Activated naive CD8-positive, alpha-beta T cell treated with anti-CD3 and anti-CD28 coated beads, Interleukin-2, amount 50 U/mL, for 24 hours (primary cell): ENCODE measurements at regions not wholly inside any gene's neighbourhood (a gene's known extent, or its start where the extent isn't known, plus 50 kb on each side); places are given as distances from the start of the nearest gene placed in this dataset.

Source experiments
- ATAC-seq: fragments of 150-1000 bp; cut with Tn5 transposase; one replicate; pipeline ENCODE4 v1.10.0; 2021
- DNase-seq: peaks from one replicate; pipeline ENCODE4 v3.0.0; 2021
- H3K27ac Mint-ChIP-seq: one replicate; pipeline ENCODE4 v1.8.0; 2021; ENCODE audit warnings: mild to moderate bottlenecking, mixed read lengths
- H3K27me3 Mint-ChIP-seq: one replicate; pipeline ENCODE4 v1.8.0; 2021; ENCODE audit warnings: mixed read lengths
- H3K36me3 Mint-ChIP-seq: one replicate; pipeline ENCODE4 v1.8.0; 2021; ENCODE audit warnings: low read depth, mixed read lengths
- H3K4me1 Mint-ChIP-seq: one replicate; pipeline ENCODE4 v1.8.0; 2021; ENCODE audit warnings: mixed read lengths
- H3K4me3 Mint-ChIP-seq: one replicate; pipeline ENCODE4 v1.8.0; 2021; ENCODE audit warnings: mild to moderate bottlenecking, moderate library complexity, mixed read lengths
- H3K9me3 Mint-ChIP-seq: one replicate; pipeline ENCODE4 v1.8.0; 2021; ENCODE audit warnings: mixed read lengths

GRCh38 chr20:11205769-11206362 lies 532.1 kb upstream of the JAG1 start:
- H3K9me3 Mint-ChIP-seq, result no peaks in the 10 kb centered on the region
- peaks cover 2% of the 10 kb centered on the region for H3K27me3 Mint-ChIP-seq
- H3K4me1 Mint-ChIP-seq, result no peaks in the 10 kb centered on the region
- ATAC-seq, result no peak
- H3K36me3 Mint-ChIP-seq, result no peaks in the 10 kb centered on the region
- H3K27ac Mint-ChIP-seq, result no peak overlapping the region
- no peak overlapping the region for H3K4me3 Mint-ChIP-seq
- DNase-seq, result no peak

- DNase-seq (no peak), ATAC-seq (no peak)
- Mint-ChIP-seq H3K9me3 (no peaks in the 10 kb centered on the region), H3K4me1 (no peaks in the 10 kb centered on the region), H3K36me3 (no peaks in the 10 kb centered on the region), H3K4me3 (no peak overlapping the region), H3K27me3 (peaks cover 2% of the 10 kb centered on the region), H3K27ac (no peak overlapping the region)
Measured at GRCh38 chr20:11207749-11208502, 534.1 kb upstream of the JAG1 start.

- H3K27ac Mint-ChIP-seq, result no peak overlapping the region
- no peaks in the 10 kb centered on the region for H3K4me1 Mint-ChIP-seq
- no peaks in the 10 kb centered on the region for H3K9me3 Mint-ChIP-seq
- ATAC-seq (no peak), DNase-seq (no peak)
- H3K4me3 Mint-ChIP-seq, result no peak overlapping the region
- no peaks in the 10 kb centered on the region for H3K36me3 Mint-ChIP-seq
- H3K27me3 Mint-ChIP-seq, result no peaks in the 10 kb centered on the region
Measured at GRCh38 chr20:11210611-11211010, 536.8 kb upstream of the JAG1 start.

GRCh38 chr20:11212272-11212671 lies 538.5 kb upstream of the JAG1 start:
- Mint-ChIP-seq H3K4me1 (no peaks in the 10 kb centered on the region), H3K36me3 (no peaks in the 10 kb centered on the region), H3K27ac (no peak overlapping the region), H3K27me3 (no peaks in the 10 kb centered on the region), H3K9me3 (no peaks in the 10 kb centered on the region), H3K4me3 (no peak overlapping the region)
- ATAC-seq, result no peak
- no peak for DNase-seq

- no peak for DNase-seq
- Mint-ChIP-seq H3K4me3 (no peak overlapping the region), H3K36me3 (no peaks in the 10 kb centered on the region), H3K4me1 (no peaks in the 10 kb centered on the region), H3K9me3 (no peaks in the 10 kb centered on the region), H3K27me3 (no peaks in the 10 kb centered on the region), H3K27ac (no peak overlapping the region)
- no peak for ATAC-seq
Measured at GRCh38 chr20:11212902-11213301, 539.1 kb upstream of the JAG1 start.

GRCh38 chr20:11214256-11214840 lies 540.5 kb upstream of the JAG1 start:
- Mint-ChIP-seq H3K4me1 (no peaks in the 10 kb centered on the region), H3K27me3 (no peaks in the 10 kb centered on the region), H3K27ac (no peak overlapping the region), H3K9me3 (no peaks in the 10 kb centered on the region), H3K4me3 (no peak overlapping the region), H3K36me3 (no peaks in the 10 kb centered on the region)
- DNase-seq, result no peak
- ATAC-seq, result no peak

GRCh38 chr20:11216451-11217314 lies 542.9 kb upstream of the JAG1 start:
- no peaks in the 10 kb centered on the region for H3K9me3 Mint-ChIP-seq
- no peak overlapping the region for H3K4me3 Mint-ChIP-seq
- H3K27me3 Mint-ChIP-seq, result no peaks in the 10 kb centered on the region
- H3K4me1 Mint-ChIP-seq, result no peaks in the 10 kb centered on the region
- no peaks in the 10 kb centered on the region for H3K36me3 Mint-ChIP-seq
- H3K27ac Mint-ChIP-seq, result no peak overlapping the region
- no peak for ATAC-seq
- no peak for DNase-seq

- ATAC-seq (no peak), DNase-seq (no peak)
- no peak overlapping the region for H3K27ac Mint-ChIP-seq
- no peaks in the 10 kb centered on the region for H3K27me3 Mint-ChIP-seq
- no peak overlapping the region for H3K4me3 Mint-ChIP-seq
- no peaks in the 10 kb centered on the region for H3K4me1 Mint-ChIP-seq
- no peaks in the 10 kb centered on the region for H3K36me3 Mint-ChIP-seq
- no peaks in the 10 kb centered on the region for H3K9me3 Mint-ChIP-seq
Measured at GRCh38 chr20:11217326-11218172, 543.8 kb upstream of the JAG1 start.

- H3K27ac Mint-ChIP-seq, result no peak overlapping the region
- no peak overlapping the region for H3K4me3 Mint-ChIP-seq
- no peaks in the 10 kb centered on the region for H3K9me3 Mint-ChIP-seq
- no peaks in the 10 kb centered on the region for H3K36me3 Mint-ChIP-seq
- DNase-seq (no peak), ATAC-seq (no peak)
- H3K4me1 Mint-ChIP-seq, result no peaks in the 10 kb centered on the region
- no peaks in the 10 kb centered on the region for H3K27me3 Mint-ChIP-seq
Measured at GRCh38 chr20:11218173-11218680, 544.4 kb upstream of the JAG1 start.

- H3K9me3 Mint-ChIP-seq, result no peaks in the 10 kb centered on the region
- no peak overlapping the region for H3K27ac Mint-ChIP-seq
- no peaks in the 10 kb centered on the region for H3K4me1 Mint-ChIP-seq
- no peak for ATAC-seq
- no peak overlapping the region for H3K4me3 Mint-ChIP-seq
- H3K36me3 Mint-ChIP-seq, result no peaks in the 10 kb centered on the region
- H3K27me3 Mint-ChIP-seq, result no peaks in the 10 kb centered on the region
- no peak for DNase-seq
Measured at GRCh38 chr20:11219192-11219591, 545.4 kb upstream of the JAG1 start.

GRCh38 chr20:11221046-11221445 lies 547.2 kb upstream of the JAG1 start:
- H3K4me1 Mint-ChIP-seq, result no peaks in the 10 kb centered on the region
- H3K4me3 Mint-ChIP-seq, result no peak overlapping the region
- ATAC-seq (no peak), DNase-seq (no peak)
- no peaks in the 10 kb centered on the region for H3K36me3 Mint-ChIP-seq
- H3K27me3 Mint-ChIP-seq, result no peaks in the 10 kb centered on the region
- no peak overlapping the region for H3K27ac Mint-ChIP-seq
- no peaks in the 10 kb centered on the region for H3K9me3 Mint-ChIP-seq

- no peak overlapping the region for H3K4me3 Mint-ChIP-seq
Measured at GRCh38 chr20:11222243-11222642, 548.4 kb upstream of the JAG1 start.

GRCh38 chr20:11227602-11228001 lies 553.8 kb upstream of the JAG1 start:
- H3K27me3 Mint-ChIP-seq, result peaks cover 2% of the 10 kb centered on the region
- no peak for ATAC-seq
- no peak for DNase-seq
- H3K4me1 Mint-ChIP-seq, result no peaks in the 10 kb centered on the region
- no peaks in the 10 kb centered on the region for H3K36me3 Mint-ChIP-seq
- H3K9me3 Mint-ChIP-seq, result no peaks in the 10 kb centered on the region
- H3K4me3 Mint-ChIP-seq, result no peak overlapping the region
- no peak overlapping the region for H3K27ac Mint-ChIP-seq

More at GRCh38 chr20:11222243-11222642, 548.4 kb upstream of the JAG1 start:
- H3K4me1 Mint-ChIP-seq, result no peaks in the 10 kb centered on the region
- H3K27me3 Mint-ChIP-seq, result no peaks in the 10 kb centered on the region
- no peak overlapping the region for H3K27ac Mint-ChIP-seq
- ATAC-seq (no peak), DNase-seq (no peak)
- no peaks in the 10 kb centered on the region for H3K36me3 Mint-ChIP-seq
- H3K9me3 Mint-ChIP-seq, result no peaks in the 10 kb centered on the region

GRCh38 chr20:11229772-11230171 lies 556.0 kb upstream of the JAG1 start:
- no peak overlapping the region for H3K27ac Mint-ChIP-seq
- H3K9me3 Mint-ChIP-seq, result no peaks in the 10 kb centered on the region
- H3K27me3 Mint-ChIP-seq, result peaks cover 2% of the 10 kb centered on the region
- DNase-seq, result no peak
- no peaks in the 10 kb centered on the region for H3K4me1 Mint-ChIP-seq
- H3K4me3 Mint-ChIP-seq, result no peak overlapping the region
- ATAC-seq, result no peak
- no peaks in the 10 kb centered on the region for H3K36me3 Mint-ChIP-seq
